ENCODE measurements at regions not wholly inside any gene's neighbourhood (a gene's known extent, or its start where the extent isn't known, plus 50 kb on each side); places are given as distances from the start of the nearest gene placed in this dataset.
"Not testable (repeated sequence)": the region's sequence is repeated elsewhere in the genome, so short reads cannot be mapped to it uniquely, and the experiment has no call there.

- DNase-seq, result no peak
Measured at GRCh38 chr3:139248593-139249255, 95.1 kb upstream of the MRPS22 start.

- DNase-seq, result no peak
Measured at GRCh38 chr3:139251529-139251928, 92.3 kb upstream of the MRPS22 start.

- no peak for DNase-seq
Measured at GRCh38 chr3:139252719-139253118, 91.1 kb upstream of the MRPS22 start.

GRCh38 chr3:139258276-139258675 lies 85.5 kb upstream of the MRPS22 start:
- no peak for DNase-seq

- DNase-seq, result no peak
Measured at GRCh38 chr3:139259398-139259797, 84.4 kb upstream of the MRPS22 start.

GRCh38 chr3:139260041-139260486 lies 83.8 kb upstream of the MRPS22 start:
- DNase-seq, result no peak

GRCh38 chr3:139260793-139261736 lies 82.8 kb upstream of the MRPS22 start:
- DNase-seq, result no peak

GRCh38 chr3:139261754-139262586 lies 81.8 kb upstream of the MRPS22 start:
- no peak for DNase-seq

GRCh38 chr3:139263798-139264197 lies 80.0 kb upstream of the MRPS22 start:
- DNase-seq, result no peak

- DNase-seq, result no peak
Measured at GRCh38 chr3:139264375-139264774, 79.4 kb upstream of the MRPS22 start.

GRCh38 chr3:139265131-139266016 lies 78.4 kb upstream of the MRPS22 start:
- no peak for DNase-seq

GRCh38 chr3:139267300-139268246 lies 76.2 kb upstream of the MRPS22 start:
- DNase-seq, result no peak

- DNase-seq, result no peak
Measured at GRCh38 chr3:139269984-139270383, 73.8 kb upstream of the MRPS22 start.

- not testable (repeated sequence) for DNase-seq
Measured at GRCh38 chr3:139270652-139271051, 73.2 kb upstream of the MRPS22 start.

GRCh38 chr3:139280027-139280671 lies 63.7 kb upstream of the MRPS22 start:
- no peak for DNase-seq

GRCh38 chr3:139281096-139281495 lies 62.7 kb upstream of the MRPS22 start:
- no peak for DNase-seq

GRCh38 chr3:139281522-139282196 lies 62.2 kb upstream of the MRPS22 start:
- no peak for DNase-seq

- DNase-seq, result no peak
Measured at GRCh38 chr3:139283301-139283700, 60.5 kb upstream of the MRPS22 start.

GRCh38 chr3:139284221-139284620 lies 59.6 kb upstream of the MRPS22 start:
- DNase-seq, result no peak

GRCh38 chr3:139285691-139286090 lies 58.1 kb upstream of the MRPS22 start:
- DNase-seq, result no peak

All from NCI-H510A treated with DMSO at 0.1 percent for 48 hours (cell line).